Stimulated activated CD4-positive, alpha-beta T cell treated with anti-CD3 and anti-CD28 coated beads, TNF-alpha, amount 100 ng/mL, for 24 hours (primary cell): ENCODE measurements at regions not wholly inside any gene's neighbourhood (a gene's known extent, or its start where the extent isn't known, plus 50 kb on each side); places are given as distances from the start of the nearest gene placed in this dataset.
"Not testable (repeated sequence)": the region's sequence is repeated elsewhere in the genome, so short reads cannot be mapped to it uniquely, and the experiment has no call there.

Experiments used
- DNase-seq, 3 experiments: peaks; one replicate each; pipeline ENCODE4 v3.0.0-alpha.2; 2020; ENCODE audit warnings: low read depth in 3 of 3

DNA sequence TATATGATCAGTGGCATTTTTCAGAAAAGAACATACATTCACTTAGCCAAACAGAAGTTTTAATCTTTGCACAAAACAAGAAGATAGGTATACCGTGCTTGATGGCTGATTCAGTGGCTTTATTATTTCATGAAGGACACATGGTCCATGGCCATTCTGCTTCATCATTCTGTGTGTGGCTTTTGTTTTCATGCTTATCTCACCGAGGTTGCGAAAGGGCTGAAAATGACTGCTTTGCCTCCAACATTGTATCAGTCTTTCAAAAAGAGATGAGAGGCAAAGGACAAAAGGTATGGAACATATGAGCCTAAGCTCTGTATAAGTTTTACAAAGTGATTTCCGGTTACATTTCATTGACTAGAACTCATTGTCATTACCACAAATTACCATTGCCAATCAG, 541.1 kb downstream of the RAB28 start:
- DNase-seq = no peak

GRCh38 chr4:12933760-12934221, 550.3 kb downstream of the RAB28 start:
- no peak for DNase-seq

- DNase-seq = no peak
These were observed 551.8 kb downstream of the RAB28 start for GRCh38 chr4:12932203-12932788.

- DNase-seq = no peak
These were observed 554.4 kb downstream of the RAB28 start for GRCh38 chr4:12929784-12930183.

DNA sequence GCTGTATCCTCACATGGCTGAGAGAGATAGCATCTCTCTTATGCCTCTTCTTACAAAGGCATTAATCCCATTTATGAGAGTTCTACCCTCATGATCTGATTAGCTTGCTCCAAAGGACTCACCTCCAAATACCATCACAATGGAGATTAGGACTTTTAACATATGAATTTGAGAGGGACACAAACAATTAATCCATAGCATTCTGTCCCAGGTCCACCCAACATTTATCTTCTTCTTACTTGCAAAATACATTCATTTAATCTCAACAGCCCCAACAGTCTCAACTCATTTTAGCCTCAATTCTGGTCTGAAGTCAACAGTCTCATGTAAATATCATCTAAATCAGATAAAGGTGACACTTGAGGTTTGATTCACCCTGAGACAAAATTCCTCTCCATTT, 555.4 kb downstream of the RAB28 start:
- DNase-seq = no peak

DNA sequence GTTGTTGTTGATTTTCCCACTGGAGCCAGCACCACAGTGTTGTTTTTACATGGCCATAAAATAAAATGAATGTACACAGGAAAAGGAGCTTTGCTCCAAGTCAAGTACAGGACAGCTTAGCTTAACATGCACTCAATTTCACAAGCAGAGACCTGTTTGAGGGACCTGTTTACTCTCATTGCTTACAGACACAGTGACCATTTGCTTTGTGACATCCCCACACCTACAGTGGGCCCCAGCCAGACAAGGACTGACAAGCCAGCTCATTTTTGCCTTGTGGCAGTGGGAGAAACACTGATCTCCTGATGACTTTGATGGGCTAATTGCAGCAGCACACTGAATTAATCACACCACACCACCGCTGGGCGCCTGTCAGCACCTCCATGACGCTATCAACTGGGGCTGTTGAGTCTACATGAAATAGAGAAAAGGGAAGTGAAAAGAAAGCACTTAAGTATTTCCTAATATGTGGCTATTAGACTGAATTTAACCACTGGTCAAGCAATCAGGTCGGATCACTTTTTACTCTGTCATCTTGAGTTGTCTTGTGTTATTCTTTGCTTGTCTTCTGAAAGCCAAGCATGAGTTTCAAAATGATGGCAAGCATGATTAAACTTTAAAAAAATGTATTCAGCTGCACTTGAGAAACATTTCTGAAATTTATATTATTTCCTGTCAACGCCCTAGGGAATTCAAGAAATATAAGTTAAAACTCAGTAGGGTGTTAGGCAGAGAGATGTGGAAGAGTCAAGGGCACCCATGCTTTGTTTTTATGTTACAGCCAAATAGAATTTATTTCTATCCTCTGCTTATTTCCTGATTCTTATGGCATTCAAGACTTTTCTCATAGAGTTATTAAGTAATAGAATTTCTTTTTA, 557.7 kb downstream of the RAB28 start:
- DNase-seq = no peak

DNA sequence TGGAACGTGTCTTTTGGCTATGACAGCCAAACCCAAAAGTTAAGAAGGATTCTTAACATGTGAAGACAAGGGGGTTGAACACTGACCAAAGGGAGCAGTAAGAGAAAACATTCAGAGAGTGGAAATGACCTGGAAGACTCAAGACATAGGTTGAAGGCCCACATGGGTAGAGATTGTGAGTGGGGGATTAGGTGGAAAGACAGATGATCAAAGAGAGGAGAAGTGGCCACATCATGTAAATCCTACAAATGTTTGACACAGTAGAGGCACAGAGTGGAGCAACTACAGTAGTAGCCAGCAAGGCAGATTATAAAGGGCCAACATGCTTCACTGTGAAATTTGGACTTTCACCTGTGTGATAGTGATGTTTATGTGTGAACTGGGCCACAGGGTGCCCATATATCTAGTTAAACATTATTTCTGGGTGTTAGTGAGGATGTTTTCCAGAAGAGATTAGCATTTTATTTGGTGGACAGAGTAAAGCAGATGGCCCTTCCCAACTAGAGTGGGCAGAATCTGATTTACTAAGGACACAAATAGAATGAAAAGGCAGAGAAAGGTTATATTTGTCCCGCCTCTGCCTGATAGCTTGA, 559.3 kb downstream of the RAB28 start:
- DNase-seq = no peak

DNA sequence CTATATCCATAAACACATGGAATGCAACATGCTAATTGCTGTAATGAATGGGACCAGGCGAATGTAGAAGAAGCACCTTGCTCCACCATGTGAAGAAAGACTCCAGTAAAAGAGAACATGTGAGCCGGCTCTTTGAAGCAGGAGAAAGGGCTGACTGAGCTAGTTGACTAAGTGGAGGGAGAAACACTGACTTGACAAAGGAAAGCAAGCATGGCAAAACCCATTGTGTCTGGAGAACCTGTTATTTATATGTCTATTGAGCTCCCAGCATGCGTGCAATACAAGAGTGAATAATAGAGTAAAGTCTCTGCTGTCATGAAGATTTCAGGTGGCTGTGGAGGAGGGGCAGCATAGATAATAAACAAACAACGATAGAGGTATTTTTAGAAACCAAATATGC, 559.9 kb downstream of the RAB28 start:
- DNase-seq = no peak

GRCh38 chr4:12912896-12913418, 571.2 kb downstream of the RAB28 start:
- no peak for DNase-seq

DNA sequence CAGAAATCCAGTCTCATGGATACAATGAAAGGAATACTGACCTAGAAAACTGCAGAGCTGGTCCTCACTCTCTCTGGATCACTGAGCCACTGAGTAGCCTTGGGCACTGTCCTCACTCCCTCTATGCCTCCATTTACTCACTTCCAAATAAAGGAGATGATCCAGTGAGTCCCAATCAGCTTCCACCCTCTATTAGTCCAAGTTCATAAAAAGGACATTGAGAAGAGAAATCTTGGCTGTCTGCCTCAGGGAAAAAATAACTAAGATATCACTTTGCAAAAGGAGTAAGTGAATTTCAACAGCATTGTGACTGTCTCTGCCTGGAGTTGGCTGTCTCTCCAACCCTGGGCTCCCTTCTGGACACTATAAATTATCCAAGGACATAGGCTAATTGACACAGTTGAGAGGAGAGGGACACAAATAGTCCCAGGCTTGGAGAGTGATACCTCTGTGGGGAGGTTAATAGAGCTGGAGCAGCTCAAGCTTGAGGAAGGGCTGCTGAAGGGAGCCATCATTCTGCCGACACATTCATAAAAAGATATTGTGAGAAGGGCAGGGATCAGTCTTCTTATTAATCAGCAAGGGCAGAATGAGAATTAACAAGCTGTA, 572.3 kb downstream of the RAB28 start:
- DNase-seq = no peak

DNA sequence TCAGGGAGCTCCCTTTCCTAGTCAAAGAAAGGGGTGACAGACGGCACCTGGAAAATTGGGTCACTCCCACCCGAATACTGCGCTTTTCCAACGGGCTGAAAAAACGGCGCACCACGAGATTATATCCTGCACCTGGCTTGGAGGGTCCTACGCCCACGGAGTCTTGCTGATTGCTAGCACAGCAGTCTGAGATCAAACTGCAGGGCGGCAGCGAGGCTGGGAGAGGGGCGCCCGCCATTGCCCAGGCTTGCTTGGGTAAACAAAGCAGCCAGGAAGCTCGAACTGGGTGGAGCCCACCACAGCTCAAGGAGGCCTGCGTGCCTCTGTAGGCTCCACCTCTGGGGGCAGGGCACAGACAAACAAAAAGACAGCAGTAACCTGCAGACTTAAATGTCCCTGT, 580.5 kb downstream of the RAB28 start:
- not testable (repeated sequence) for DNase-seq

DNA sequence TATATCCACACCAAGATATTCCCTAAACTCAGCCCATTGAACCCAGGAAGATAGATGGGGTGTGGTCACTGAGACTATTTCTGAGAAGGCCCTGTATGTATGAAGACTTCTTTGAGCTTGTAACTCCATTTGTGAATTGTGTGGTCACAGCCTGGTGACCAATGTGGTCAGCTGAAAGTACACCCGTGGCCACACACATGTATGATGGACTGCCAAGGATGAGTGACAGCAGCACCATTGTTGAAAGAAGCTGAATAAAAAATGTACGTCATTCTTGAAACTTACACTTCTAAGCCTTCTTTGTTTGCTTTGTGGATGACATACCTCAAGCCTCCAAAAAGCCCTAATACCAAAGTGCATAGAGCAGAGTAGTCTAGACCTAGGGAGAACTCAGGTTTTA, 581.4 kb downstream of the RAB28 start:
- no peak for DNase-seq

GRCh38 chr4:12897954-12898353, 586.2 kb downstream of the RAB28 start:
- no peak for DNase-seq

DNA sequence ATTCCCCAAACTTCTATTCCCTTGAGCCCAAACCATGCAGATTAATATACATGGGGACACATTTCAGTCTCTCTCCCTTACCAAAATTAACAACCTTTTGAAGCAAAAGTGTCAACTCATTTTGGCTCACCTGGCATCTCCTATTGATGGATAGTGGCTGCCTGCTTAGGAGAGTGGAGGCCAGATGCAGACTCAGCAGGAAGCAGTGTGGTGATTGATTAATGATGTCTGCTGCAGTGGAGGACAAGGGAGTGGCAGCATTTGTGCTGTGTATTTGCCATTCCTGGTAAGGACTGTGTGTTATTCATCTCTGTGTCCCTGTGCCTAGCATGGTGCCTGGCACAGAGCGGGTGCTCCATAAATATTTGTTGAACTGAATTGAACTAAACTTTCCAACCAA, 590.1 kb downstream of the RAB28 start:
- no peak for DNase-seq

GRCh38 chr4:12889054-12889453, 595.1 kb downstream of the RAB28 start:
- no peak for DNase-seq

DNA sequence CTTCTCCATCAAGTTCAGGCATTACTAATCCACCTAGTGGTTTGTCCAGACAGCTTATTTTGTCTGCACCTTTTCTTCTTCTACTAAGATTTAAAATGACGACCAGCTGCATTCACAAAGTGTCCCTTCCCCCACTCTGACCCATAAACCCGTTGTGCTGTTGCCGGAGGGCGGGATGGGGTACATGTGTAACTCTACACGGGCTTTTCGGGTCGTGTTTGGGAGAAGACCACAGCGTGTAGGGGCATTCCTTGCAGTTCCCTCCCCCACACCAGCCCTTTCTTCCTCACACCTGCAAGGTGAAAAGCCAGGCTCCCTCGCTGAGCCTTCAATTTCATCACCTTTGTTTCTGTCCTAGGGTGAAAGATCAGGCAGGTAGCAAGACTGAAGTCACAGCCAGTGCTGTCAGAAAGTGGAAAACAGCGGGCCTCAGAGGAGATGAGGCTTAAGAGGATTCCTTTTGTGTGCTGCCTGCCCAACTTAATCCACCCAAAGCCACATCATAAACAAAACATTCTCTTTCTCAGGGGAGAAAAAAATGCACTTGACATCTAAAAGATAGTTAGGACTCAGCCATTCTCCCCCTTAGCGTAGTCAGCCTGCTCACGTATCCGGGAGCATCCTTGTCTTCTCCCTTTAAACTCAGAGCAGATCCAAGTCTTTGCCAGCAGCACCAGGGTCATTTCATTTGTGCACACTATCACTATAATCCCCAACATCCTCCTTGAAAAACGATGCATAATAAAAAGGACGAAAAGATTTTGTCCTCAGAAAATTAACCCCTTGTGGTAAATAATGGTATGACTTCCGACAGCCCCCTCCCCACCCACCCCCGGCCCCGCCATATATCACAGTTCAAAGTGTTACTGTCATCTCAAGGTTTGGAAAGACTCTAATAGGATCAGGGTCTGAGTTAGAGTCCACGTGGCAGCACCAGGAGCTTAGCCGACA, 599.0 kb downstream of the RAB28 start:
- DNase-seq = no peak

GRCh38 chr4:12881945-12882584, 602.1 kb downstream of the RAB28 start:
- DNase-seq = no peak

DNA sequence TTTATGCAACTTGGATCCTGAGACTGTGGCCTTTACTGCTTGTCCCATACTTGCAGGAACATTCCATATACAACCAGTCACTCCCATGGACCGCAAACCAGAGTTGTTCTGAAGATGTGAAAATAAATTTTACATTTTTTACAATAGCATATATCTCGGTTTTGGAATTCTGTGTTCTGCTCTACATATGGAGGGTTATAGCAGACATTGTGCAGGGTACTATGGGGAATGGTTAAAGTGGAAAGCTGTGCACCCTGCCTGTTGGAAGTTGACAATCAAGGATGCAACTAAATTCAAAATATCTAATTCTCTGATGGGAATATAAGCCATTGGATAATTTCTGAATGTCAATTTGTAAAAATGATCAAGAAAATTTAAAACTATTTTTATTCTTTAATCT, 603.3 kb downstream of the RAB28 start:
- DNase-seq = no peak

DNA sequence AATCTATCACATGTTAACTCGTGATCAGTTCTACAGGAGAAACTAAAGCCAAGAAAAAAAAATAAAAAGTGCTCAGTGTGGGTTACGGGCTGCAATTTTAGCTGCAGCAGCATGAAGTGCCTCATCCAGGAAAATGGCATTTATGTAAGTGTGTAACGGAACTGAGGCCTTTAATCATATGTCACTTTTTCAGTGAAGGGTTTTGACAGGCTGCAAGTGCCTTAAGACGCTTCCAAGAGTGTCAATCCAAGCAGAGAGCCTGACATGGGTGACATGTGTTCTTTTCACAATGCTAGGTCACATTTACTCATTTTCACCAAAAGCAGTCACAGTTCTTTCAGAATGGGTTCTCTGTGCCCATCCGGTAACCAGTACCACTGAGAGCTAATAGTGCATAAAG, 604.6 kb downstream of the RAB28 start:
- no peak for DNase-seq

DNA sequence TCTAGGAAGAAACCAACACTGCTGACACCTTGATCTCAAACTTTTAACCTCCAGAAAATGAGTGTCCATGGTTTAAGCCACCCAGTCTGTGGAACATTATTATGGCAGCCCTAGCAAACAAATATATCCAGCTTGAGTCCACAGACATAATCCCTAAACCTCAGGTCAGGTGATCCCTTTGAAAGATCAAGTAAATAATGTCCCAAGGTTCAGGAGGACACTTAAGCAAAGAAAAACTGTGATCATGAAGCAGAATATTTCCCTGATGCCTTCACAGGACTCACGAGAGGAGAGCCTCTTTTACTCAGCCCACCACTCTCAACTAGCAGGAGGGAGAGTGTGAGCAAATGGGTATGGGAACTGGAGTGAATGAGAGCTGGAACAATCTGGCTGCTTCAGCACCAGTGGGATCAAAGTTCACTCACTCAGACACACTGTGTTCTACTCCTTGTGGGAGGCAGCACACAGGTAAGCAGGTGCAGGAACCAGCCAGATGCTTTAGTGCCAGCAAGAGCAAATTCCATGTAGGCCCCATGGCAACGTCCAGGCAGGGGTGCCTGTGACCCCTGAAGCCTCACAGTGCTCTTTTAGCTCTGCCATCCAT, 608.4 kb downstream of the RAB28 start:
- no peak for DNase-seq
